H1 (cell line): ENCODE measurements at regions not wholly inside any gene's neighbourhood (a gene's known extent, or its start where the extent isn't known, plus 50 kb on each side); places are given as distances from the start of the nearest gene placed in this dataset.
"Not testable (repeated sequence)": the region's sequence is repeated elsewhere in the genome, so short reads cannot be mapped to it uniquely, and the experiment has no call there.

ENCODE experiments used
- CTCF ChIA-PET: fragments of 300-600 bp; sonication (Branson Sonifier 250); formaldehyde crosslinking; loops from one replicate; lab custom pipeline; 2021; ENCODE audit not compliant: partially characterized antibody; lab: Charles Lee
- POLR2A ChIA-PET: fragments of 300-600 bp; sonication (Branson Sonifier 250); formaldehyde crosslinking; loops from one replicate; lab custom pipeline; 2021; ENCODE audit warnings: inconsistent platforms; ENCODE audit not compliant: partially characterized antibody; lab: Charles Lee
- DNase-seq, 2 experiments: peaks; one replicate each; pipeline versions ENCODE4 v3.0.0 to v3.0.0-alpha.2; 2010 to 2022; ENCODE audit warnings: low spot score in 2 of 2, low read depth in 1 of 2, mixed read lengths in 1 of 2
- FAIRE-seq: peaks from 2 replicates; lab custom pipeline; 2011; peaks lifted over from hg19 to GRCh38; lab: Jason Lieb, UNC
- H2AFZ ChIP-seq: 2 replicates; pipeline ENCODE4 v1.8.1; 2012; ENCODE audit warnings: low read length, inconsistent platforms
- H2AK5ac ChIP-seq: 2 replicates; pipeline ENCODE4 v1.6.1; 2013; ENCODE audit warnings: low read depth, low read length
- H2BK120ac ChIP-seq: replicated peaks from 2 replicates; pipeline ENCODE3; 2013; ENCODE audit warnings: low read depth, low read length, inconsistent platforms
- H2BK12ac ChIP-seq: 2 replicates; pipeline ENCODE4 v1.6.1; 2013; ENCODE audit warnings: low read depth, low read length
- H2BK15ac ChIP-seq: 2 replicates; pipeline ENCODE4 v1.6.1; 2013; ENCODE audit warnings: low read length
- H2BK20ac ChIP-seq: 2 replicates; pipeline ENCODE4 v1.6.1; 2013; ENCODE audit warnings: low read length
- H2BK5ac ChIP-seq: 2 replicates; pipeline ENCODE4 v1.6.1; 2013; ENCODE audit warnings: low read depth, low read length
- H3K14ac ChIP-seq: 2 replicates; pipeline ENCODE4 v1.6.1; 2013; ENCODE audit warnings: inconsistent platforms; ENCODE audit not compliant: insufficient read length
- H3K18ac ChIP-seq: 2 replicates; pipeline ENCODE4 v1.6.1; 2013; ENCODE audit warnings: low read length; ENCODE audit errors: extremely low read depth
- H3K23ac ChIP-seq: 2 replicates; pipeline ENCODE4 v1.6.1; 2013; ENCODE audit warnings: inconsistent platforms; ENCODE audit not compliant: insufficient read length
- H3K23me2 ChIP-seq: 2 replicates; pipeline ENCODE4 v1.6.1; 2013; ENCODE audit warnings: low read depth, low read length
- H3K27ac ChIP-seq: 2 replicates; pipeline ENCODE4 v1.6.1; 2011; ENCODE audit warnings: low read depth, low read length, inconsistent platforms
- H3K27me3 ChIP-seq, 4 experiments: replicated peaks in 1 of 4; 1 replicate in 1 of 4; 2 replicates in 3 of 4; pipeline versions ENCODE4 v1.6.1 to v1.8.1; 2011 to 2013; ENCODE audit warnings: low read length in 3 of 4, mild to moderate bottlenecking in 3 of 4, inconsistent platforms in 2 of 4, mixed read lengths in 2 of 4, moderate library complexity in 1 of 4; ENCODE audit not compliant: control insufficient read depth in 3 of 4, insufficient read depth in 3 of 4; ENCODE audit errors: extremely low read depth in 1 of 4
- H3K36me3 ChIP-seq, 4 experiments: 2 replicates each; pipeline versions ENCODE4 v1.6.1 to v1.8.1; 2011 to 2013; ENCODE audit warnings: mild to moderate bottlenecking in 4 of 4, low read length in 3 of 4, moderate library complexity in 2 of 4, control low read depth in 1 of 4, inconsistent platforms in 1 of 4; ENCODE audit not compliant: insufficient read depth in 4 of 4, control insufficient read depth in 2 of 4
- H3K4ac ChIP-seq: replicated peaks from 2 replicates; pipeline ENCODE3; 2013; ENCODE audit warnings: low read length, low read depth, mixed read lengths, inconsistent platforms; ENCODE audit not compliant: insufficient read length
- H3K4me1 ChIP-seq, 4 experiments: replicated peaks in 1 of 4; 1 replicate in 1 of 4; 2 replicates in 3 of 4; pipeline versions ENCODE4 v1.6.1 to v1.8.1; 2011 to 2013; ENCODE audit warnings: low read length in 3 of 4, inconsistent platforms in 2 of 4, mixed read lengths in 1 of 4; ENCODE audit not compliant: insufficient read depth in 4 of 4, control insufficient read depth in 3 of 4
- H3K4me2 ChIP-seq, 2 experiments: 2 replicates each; pipeline versions ENCODE4 v1.6.1 to v1.8.1; 2011 to 2013; ENCODE audit warnings: low read depth in 2 of 2, low read length in 2 of 2, control low read depth in 1 of 2, inconsistent platforms in 1 of 2, mild to moderate bottlenecking in 1 of 2; ENCODE audit not compliant: insufficient read depth in 1 of 2
- H3K4me3 ChIP-seq, 4 experiments: fragments of 200-600, 300-600 bp in 1 of 4; sonication (generic), shearing (Covaris generic), sonication (Bioruptor Twin) in 1 of 4; 2 replicates each; pipeline versions ENCODE4 v1.5.1 to v1.8.1; 2011 to 2016; ENCODE audit warnings: low read length in 4 of 4, low read depth in 3 of 4, control low read depth in 2 of 4, inconsistent platforms in 2 of 4, mild to moderate bottlenecking in 2 of 4, mixed read lengths in 1 of 4, moderate library complexity in 1 of 4; ENCODE audit not compliant: insufficient read depth in 2 of 4; ENCODE audit errors: extremely low read depth in 1 of 4
- H3K56ac ChIP-seq: replicated peaks from 2 replicates; pipeline ENCODE3; 2013; ENCODE audit warnings: low read depth, mild to moderate bottlenecking, mixed read lengths, low read length, inconsistent platforms; ENCODE audit not compliant: insufficient read length
- H3K79me1 ChIP-seq: 2 replicates; pipeline ENCODE4 v1.6.1; 2013; ENCODE audit warnings: low read depth, low read length, control low read depth
- H3K79me2 ChIP-seq, 2 experiments: 2 replicates each; pipeline versions ENCODE4 v1.6.1 to v1.8.1; 2012 to 2013; ENCODE audit warnings: low read length in 2 of 2, mild to moderate bottlenecking in 2 of 2, inconsistent platforms in 1 of 2; ENCODE audit not compliant: insufficient read depth in 2 of 2, control insufficient read depth in 1 of 2
- H3K9ac ChIP-seq, 4 experiments: replicated peaks in 1 of 4; 1 replicate in 1 of 4; 2 replicates in 3 of 4; pipeline versions ENCODE4 v1.6.1 to v1.8.1; 2011 to 2013; ENCODE audit warnings: low read depth in 3 of 4, low read length in 3 of 4, control low read depth in 2 of 4, mild to moderate bottlenecking in 2 of 4, moderate library complexity in 2 of 4, inconsistent platforms in 1 of 4; ENCODE audit errors: extremely low read depth in 1 of 4
- H3K9me3 ChIP-seq, 2 experiments: 2 replicates each; pipeline versions ENCODE4 v1.6.1 to v1.8.1; 2012 to 2013; ENCODE audit warnings: mild to moderate bottlenecking in 2 of 2, moderate library complexity in 2 of 2, control low read depth in 1 of 2, inconsistent platforms in 1 of 2, low read depth in 1 of 2, low read length in 1 of 2, mixed read lengths in 1 of 2; ENCODE audit not compliant: insufficient read depth in 2 of 2
- H4K20me1 ChIP-seq, 2 experiments: replicated peaks in 1 of 2; 2 replicates each; pipeline versions ENCODE3 to v1.8.1; 2011 to 2013; ENCODE audit warnings: inconsistent platforms in 2 of 2, low read length in 2 of 2, mild to moderate bottlenecking in 1 of 2; ENCODE audit not compliant: insufficient read depth in 2 of 2, control insufficient read depth in 1 of 2
- H4K5ac ChIP-seq: 2 replicates; pipeline ENCODE4 v1.6.1; 2013; ENCODE audit warnings: low read length, low read depth, mixed read lengths, inconsistent platforms; ENCODE audit not compliant: insufficient read length
- H4K8ac ChIP-seq: 2 replicates; pipeline ENCODE4 v1.8.0; 2013; ENCODE audit warnings: mild to moderate bottlenecking, moderate library complexity, low read length, inconsistent platforms; ENCODE audit not compliant: insufficient read depth; ENCODE audit errors: extremely low read depth
- H4K91ac ChIP-seq: replicated peaks from 2 replicates; pipeline ENCODE3; 2013; ENCODE audit warnings: low read length, mixed read lengths, inconsistent platforms; ENCODE audit not compliant: insufficient read length
- EGR1 ChIP-seq: IDR thresholded peaks from 2 replicates; pipeline ENCODE4 v1.6.1; 2011; ENCODE audit warnings: low read depth, low read length, borderline replicate concordance
- HDAC2 ChIP-seq, 2 experiments: fragments of 300-600 bp in 1 of 2; sonication (generic) in 1 of 2; IDR thresholded peaks; 2 replicates each; pipeline ENCODE4 v1.6.1; 2011 to 2012; ENCODE audit warnings: low read depth in 2 of 2, low read length in 2 of 2, mild to moderate bottlenecking in 2 of 2, moderate library complexity in 2 of 2, borderline replicate concordance in 1 of 2, inconsistent platforms in 1 of 2
- POU5F1 ChIP-seq: IDR thresholded peaks from 2 replicates; pipeline ENCODE4 v1.6.1; 2011; ENCODE audit warnings: low read depth, mild to moderate bottlenecking, low read length, moderate library complexity
- WGBS, 2 experiments: shearing (Covaris generic) in 1 of 2; methylation state at CpG; one replicate each; pipeline versions ENCODE4 v1.1.6 to v1.1.7; 2013 to 2015; ENCODE audit warnings: low lambda C conversion rate in 2 of 2, mixed read lengths in 2 of 2, inconsistent platforms in 1 of 2, low coverage in 1 of 2, missing lambda C conversion rate in 1 of 2; ENCODE audit not compliant: insufficient replicate concordance in 2 of 2, insufficient coverage in 1 of 2, insufficient read length in 1 of 2; ENCODE audit errors: extremely low coverage in 1 of 2, missing lambda C conversion rate in 1 of 2; 5-methylcytosine and 5-hydroxymethylcytosine counted together
- TF ChIP-seq, protein P1 (sequence below), 3 experiments: IDR thresholded peaks; 1 replicate in 2 of 3; 2 replicates in 1 of 3; pipeline versions ENCODE4 v1.5.1 to v1.6.1; 2011; ENCODE audit warnings: low read length in 3 of 3, mild to moderate bottlenecking in 3 of 3, inconsistent platforms in 2 of 3, low read depth in 1 of 3, moderate library complexity in 1 of 3; ENCODE audit not compliant: insufficient read depth in 1 of 3; ENCODE audit errors: control extremely low read depth in 1 of 3

- TF ChIP-seq, protein P1, sequence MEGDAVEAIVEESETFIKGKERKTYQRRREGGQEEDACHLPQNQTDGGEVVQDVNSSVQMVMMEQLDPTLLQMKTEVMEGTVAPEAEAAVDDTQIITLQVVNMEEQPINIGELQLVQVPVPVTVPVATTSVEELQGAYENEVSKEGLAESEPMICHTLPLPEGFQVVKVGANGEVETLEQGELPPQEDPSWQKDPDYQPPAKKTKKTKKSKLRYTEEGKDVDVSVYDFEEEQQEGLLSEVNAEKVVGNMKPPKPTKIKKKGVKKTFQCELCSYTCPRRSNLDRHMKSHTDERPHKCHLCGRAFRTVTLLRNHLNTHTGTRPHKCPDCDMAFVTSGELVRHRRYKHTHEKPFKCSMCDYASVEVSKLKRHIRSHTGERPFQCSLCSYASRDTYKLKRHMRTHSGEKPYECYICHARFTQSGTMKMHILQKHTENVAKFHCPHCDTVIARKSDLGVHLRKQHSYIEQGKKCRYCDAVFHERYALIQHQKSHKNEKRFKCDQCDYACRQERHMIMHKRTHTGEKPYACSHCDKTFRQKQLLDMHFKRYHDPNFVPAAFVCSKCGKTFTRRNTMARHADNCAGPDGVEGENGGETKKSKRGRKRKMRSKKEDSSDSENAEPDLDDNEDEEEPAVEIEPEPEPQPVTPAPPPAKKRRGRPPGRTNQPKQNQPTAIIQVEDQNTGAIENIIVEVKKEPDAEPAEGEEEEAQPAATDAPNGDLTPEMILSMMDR (IDR thresholded peaks at IDR 0.05; ENCODE audit: control extremely low read depth in 1 of 3, insufficient read depth in 1 of 3, low read depth in 1 of 3, low read length in 3 of 3): no peak
- TF ChIP-seq HDAC2 (IDR thresholded peaks at IDR 0.05; ENCODE audit: borderline replicate concordance in 1 of 2, low read depth in 2 of 2, low read length in 2 of 2): no peak
- no peak for TF ChIP-seq EGR1
- TF ChIP-seq POU5F1: no peak
Observed at GRCh38 chr4:106527316-106527715, 158.7 kb upstream of the GIMD1 start (continued).

- H3K27ac ChIP-seq, H4K8ac ChIP-seq, H2AFZ ChIP-seq, H3K4me3 ChIP-seq, H2AK5ac ChIP-seq, H3K27me3 ChIP-seq, H3K79me2 ChIP-seq, H3K4ac ChIP-seq, POLR2A ChIA-PET, H3K23me2 ChIP-seq, H3K14ac ChIP-seq, H3K23ac ChIP-seq, H3K4me1 ChIP-seq, H3K79me1 ChIP-seq, H2BK15ac ChIP-seq, H3K9me3 ChIP-seq, DNase-seq, H4K20me1 ChIP-seq, H3K18ac ChIP-seq, H2BK12ac ChIP-seq, FAIRE-seq, H4K91ac ChIP-seq, H3K9ac ChIP-seq, H2BK120ac ChIP-seq, H4K5ac ChIP-seq, H2BK5ac ChIP-seq, CTCF ChIA-PET, H3K4me2 ChIP-seq, H2BK20ac ChIP-seq, H3K36me3 ChIP-seq, H3K56ac ChIP-seq: not testable (repeated sequence)
- 95% methylated on average over 24 of the region's 27 CpGs; no CpG with 5 or more reads in 1 of the 2 experiments for WGBS, 2 experiments
Observed at GRCh38 chr4:106525425-106525824, 156.8 kb upstream of the GIMD1 start.
